ENCODE measurements at regions not wholly inside any gene's neighbourhood (a gene's known extent, or its start where the extent isn't known, plus 50 kb on each side); places are given as distances from the start of the nearest gene placed in this dataset.

- TF ChIP-seq EZH2 (IDR thresholded peaks at IDR 0.05; ENCODE audit: borderline replicate concordance, low read depth, low read length, severe bottlenecking) (no peak), MYC (IDR thresholded peaks at IDR 0.05; ENCODE audit: low read depth, low read length) (no peak), POLR2A (IDR thresholded peaks at IDR 0.05; ENCODE audit: low read depth, low read length) (no peak), FOS (IDR thresholded peaks at IDR 0.05; ENCODE audit: borderline replicate concordance, insufficient read depth, low read length) (no peak), MAX (IDR thresholded peaks at IDR 0.05; ENCODE audit: insufficient read depth, insufficient read length) (no peak), GATA2 (IDR thresholded peaks at IDR 0.05; ENCODE audit: insufficient read depth, insufficient read length, low read depth, low read length) (no peak), JUN (IDR thresholded peaks at IDR 0.05; ENCODE audit: borderline replicate concordance, insufficient read depth, insufficient read length, low read depth) (no peak), POLR2AphosphoS5 (IDR thresholded peaks at IDR 0.05; ENCODE audit: insufficient read depth, low read depth, low read length) (no peak), CTCF (IDR thresholded peaks at IDR 0.05; ENCODE audit: extremely low read depth in 1 of 2, insufficient read depth in 1 of 2, low read depth in 1 of 2, low read length in 2 of 2) (no peak)
- Histone ChIP-seq H3K36me3 (ENCODE audit: control insufficient read depth in 2 of 2, extremely low read depth in 1 of 2, insufficient read depth in 2 of 2, low read length in 2 of 2) (no peaks in the 10 kb centered on the region), H3K9ac (replicated peaks; ENCODE audit: extremely low read depth, insufficient read depth, low read length) (no peak overlapping the region), H3K4me1 (ENCODE audit: control insufficient read depth, extremely low read depth, insufficient read depth, low read length) (peaks cover 24% of the 10 kb centered on the region), H4K20me1 (replicated peaks; ENCODE audit: control insufficient read depth, extremely low read depth, insufficient read depth, low read length) (no peaks in the 10 kb centered on the region), H3K9me3 (replicated peaks; ENCODE audit: control insufficient read depth, insufficient read depth, low read length) (no peaks in the 10 kb centered on the region), H3K9me1 (replicated peaks; ENCODE audit: control insufficient read depth, extremely low read depth, insufficient read depth, low read length) (no peaks in the 10 kb centered on the region), H3K27me3 (ENCODE audit: control insufficient read depth in 2 of 2, insufficient read depth in 2 of 2, low read length in 2 of 2) (no peaks in the 10 kb centered on the region), H2AFZ (ENCODE audit: low read depth, low read length) (no peak overlapping the region), H3K27ac (ENCODE audit: insufficient read depth, low read depth, low read length) (no peak overlapping the region), H3K79me2 (ENCODE audit: control insufficient read depth, insufficient read depth, low read length) (no peaks in the 10 kb centered on the region), H3K4me2 (ENCODE audit: insufficient read depth, low read length) (no peak overlapping the region), H3K4me3 (replicated peaks in 1 of 3; ENCODE audit: insufficient read depth in 1 of 3, low read depth in 1 of 3, low read length in 3 of 3) (no peak overlapping the region)
- FAIRE-seq (peak; percentile 12), DNase-seq (ENCODE audit: low read depth, low spot score) (peak; percentile 18)
- dilution Hi-C loops (cut with MboI; ENCODE audit: extremely low pct_ligation_motif_present, low sequenced_read_pairs) (no loop called here), intact Hi-C loops (cut with micrococcal nuclease) (loop anchor here (10.0 kb wide), 1 partner anchor 430 kb away; the partner anchor contains the start of gene RUNX1)
- BruUV-seq (replicated peaks) = no TSS peak
- CTCF ChIA-PET = interaction anchor here (1.2 to 1.6 kb wide), 2 partner anchors 12 to 37 kb away, joined by 3 to 4 read pairs; no protein-coding TSS in a partner anchor
- POLR2A ChIA-PET = no interaction called here
Observed at GRCh38 chr21:35475009-35475408, 425.9 kb upstream of the RUNX1 start.

Measured in endothelial cell of umbilical vein (primary cell).